ENCODE measurements at regions not wholly inside any gene's neighbourhood (a gene's known extent, or its start where the extent isn't known, plus 50 kb on each side); places are given as distances from the start of the nearest gene placed in this dataset.

GRCh38 chr9:134558124-134558905, 83.3 kb upstream of the COL5A1 start:
- H3K4me3 Mint-ChIP-seq (ENCODE audit: unreplicated experiment) = no peak overlapping the region

DNA sequence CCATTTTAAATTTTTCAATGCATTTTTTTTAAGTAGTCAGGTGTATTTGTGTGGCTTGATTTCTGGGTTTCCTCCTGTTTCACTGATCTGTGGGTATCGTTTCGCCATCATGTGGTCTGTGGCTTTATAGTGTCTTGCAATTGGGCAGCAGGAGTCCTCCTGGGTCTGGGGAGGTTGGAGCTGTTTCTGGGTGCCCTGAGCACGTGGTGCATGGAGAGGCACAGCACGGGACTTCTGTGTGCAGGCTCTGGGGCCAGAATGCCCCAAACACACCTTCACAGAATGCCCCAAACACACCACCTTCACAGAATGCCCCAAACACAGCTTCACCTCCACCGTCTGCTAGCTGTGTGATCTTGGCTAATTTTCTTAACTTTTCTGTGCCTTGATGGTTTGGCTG, 82.6 kb upstream of the COL5A1 start:
- Mint-ChIP-seq H3K27ac (ENCODE audit: unreplicated experiment) (no peak overlapping the region), H3K9me3 (ENCODE audit: unreplicated experiment) (no peaks in the 10 kb centered on the region), H3K36me3 (ENCODE audit: low read depth, unreplicated experiment) (no peaks in the 10 kb centered on the region), H3K4me3 (ENCODE audit: unreplicated experiment) (no peak overlapping the region), H3K4me1 (ENCODE audit: unreplicated experiment) (peaks cover 3% of the 10 kb centered on the region), H3K27me3 (ENCODE audit: unreplicated experiment) (peaks cover 5% of the 10 kb centered on the region)
- no peak for TF ChIP-seq CTCF (IDR thresholded peaks at IDR 0.05; ENCODE audit: unreplicated experiment)
- no peak for DNase-seq (ENCODE audit: low spot score)

More at GRCh38 chr9:134558124-134558905, 83.3 kb upstream of the COL5A1 start:
- DNase-seq (ENCODE audit: low spot score) = no peak
- TF ChIP-seq CTCF (IDR thresholded peaks at IDR 0.05; ENCODE audit: unreplicated experiment) = no peak
- Mint-ChIP-seq H3K27me3 (ENCODE audit: unreplicated experiment) (peaks cover 8% of the 10 kb centered on the region), H3K36me3 (ENCODE audit: low read depth, unreplicated experiment) (no peaks in the 10 kb centered on the region), H3K27ac (ENCODE audit: unreplicated experiment) (no peak overlapping the region), H3K9me3 (ENCODE audit: unreplicated experiment) (no peaks in the 10 kb centered on the region), H3K4me1 (ENCODE audit: unreplicated experiment) (peaks cover 5% of the 10 kb centered on the region)

GRCh38 chr9:134560206-134560605, 81.4 kb upstream of the COL5A1 start:
- no peak overlapping the region for H3K27ac Mint-ChIP-seq (ENCODE audit: unreplicated experiment)
- H3K36me3 Mint-ChIP-seq (ENCODE audit: low read depth, unreplicated experiment) = peaks cover 4% of the 10 kb centered on the region
- no peaks in the 10 kb centered on the region for H3K9me3 Mint-ChIP-seq (ENCODE audit: unreplicated experiment)
- peaks cover 5% of the 10 kb centered on the region for H3K27me3 Mint-ChIP-seq (ENCODE audit: unreplicated experiment)
- no peak overlapping the region for H3K4me3 Mint-ChIP-seq (ENCODE audit: unreplicated experiment)
- TF ChIP-seq CTCF (IDR thresholded peaks at IDR 0.05; ENCODE audit: unreplicated experiment) = no peak
- peaks cover 2% of the 10 kb centered on the region for H3K4me1 Mint-ChIP-seq (ENCODE audit: unreplicated experiment)
- DNase-seq (ENCODE audit: low spot score) = no peak

- H3K4me3 Mint-ChIP-seq (ENCODE audit: unreplicated experiment) = no peak overlapping the region
- H3K4me1 Mint-ChIP-seq (ENCODE audit: unreplicated experiment) = no peaks in the 10 kb centered on the region
- no peak overlapping the region for H3K27ac Mint-ChIP-seq (ENCODE audit: unreplicated experiment)
- peaks cover 4% of the 10 kb centered on the region for H3K36me3 Mint-ChIP-seq (ENCODE audit: low read depth, unreplicated experiment)
- no peak for DNase-seq (ENCODE audit: low spot score)
- TF ChIP-seq CTCF (IDR thresholded peaks at IDR 0.05; ENCODE audit: unreplicated experiment) = no peak
- H3K27me3 Mint-ChIP-seq (ENCODE audit: unreplicated experiment) = peaks cover 5% of the 10 kb centered on the region
- H3K9me3 Mint-ChIP-seq (ENCODE audit: unreplicated experiment) = no peaks in the 10 kb centered on the region
Measured at GRCh38 chr9:134560654-134561053, 80.9 kb upstream of the COL5A1 start.

GRCh38 chr9:134561427-134562145, 80.0 kb upstream of the COL5A1 start:
- no peaks in the 10 kb centered on the region for H3K9me3 Mint-ChIP-seq (ENCODE audit: unreplicated experiment)
- H3K36me3 Mint-ChIP-seq (ENCODE audit: low read depth, unreplicated experiment) = peaks cover 4% of the 10 kb centered on the region
- no peaks in the 10 kb centered on the region for H3K4me1 Mint-ChIP-seq (ENCODE audit: unreplicated experiment)
- no peak overlapping the region for H3K27ac Mint-ChIP-seq (ENCODE audit: unreplicated experiment)
- H3K27me3 Mint-ChIP-seq (ENCODE audit: unreplicated experiment) = peaks cover 5% of the 10 kb centered on the region
- DNase-seq (ENCODE audit: low spot score) = no peak
- no peak overlapping the region for H3K4me3 Mint-ChIP-seq (ENCODE audit: unreplicated experiment)
- no peak for TF ChIP-seq CTCF (IDR thresholded peaks at IDR 0.05; ENCODE audit: unreplicated experiment)
